ENCODE measurements at regions not wholly inside any gene's neighbourhood (a gene's known extent, or its start where the extent isn't known, plus 50 kb on each side); places are given as distances from the start of the nearest gene placed in this dataset.

- TF ChIP-seq CTCF (IDR thresholded peaks at IDR 0.05; ENCODE audit: extremely low read depth, insufficient read depth, missing control alignments): no peak
- no peak for DNase-seq (ENCODE audit: low spot score)
- in situ Hi-C loops (cut with MboI; ENCODE audit: low pct_unique_long_range_greater_than_20kb, low sequenced_read_pairs, unreplicated experiment): no loop called here
These were observed 224.0 kb upstream of the B3GAT1 start for GRCh38 chr11:134636071-134636470.

GRCh38 chr11:134634897-134635831 lies 223.1 kb upstream of the B3GAT1 start:
- TF ChIP-seq CTCF (IDR thresholded peaks at IDR 0.05; ENCODE audit: extremely low read depth, insufficient read depth, missing control alignments): no peak
- DNase-seq (ENCODE audit: low spot score): no peak
- in situ Hi-C loops (cut with MboI; ENCODE audit: low pct_unique_long_range_greater_than_20kb, low sequenced_read_pairs, unreplicated experiment): no loop called here

DNA sequence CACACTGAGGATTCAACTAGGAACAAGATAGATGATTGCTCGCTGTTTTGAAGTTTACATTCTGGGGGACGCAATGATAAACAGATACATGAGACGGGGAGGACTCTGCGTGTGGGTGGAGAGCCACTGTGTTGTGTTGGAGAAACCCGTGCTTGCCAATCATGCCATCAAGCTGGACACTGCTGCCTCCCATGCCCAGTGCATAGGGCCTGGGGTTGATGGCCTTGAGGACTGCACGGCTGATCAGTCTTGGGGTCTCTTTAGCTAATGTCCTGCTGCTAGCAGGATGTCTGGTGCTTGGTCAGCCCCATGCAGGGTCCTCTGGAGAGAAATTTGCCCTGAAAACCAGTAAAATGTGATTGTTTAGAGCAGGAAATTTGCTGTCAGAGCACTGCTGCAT lies 221.2 kb upstream of the B3GAT1 start:
- no peak for DNase-seq (ENCODE audit: low spot score)
- no peak for TF ChIP-seq CTCF (IDR thresholded peaks at IDR 0.05; ENCODE audit: extremely low read depth, insufficient read depth, missing control alignments)
- in situ Hi-C loops (cut with MboI; ENCODE audit: low pct_unique_long_range_greater_than_20kb, low sequenced_read_pairs, unreplicated experiment): no loop called here

GRCh38 chr11:134632347-134633119 lies 220.5 kb upstream of the B3GAT1 start:
- in situ Hi-C loops (cut with MboI; ENCODE audit: low pct_unique_long_range_greater_than_20kb, low sequenced_read_pairs, unreplicated experiment): no loop called here
- TF ChIP-seq CTCF (IDR thresholded peaks at IDR 0.05; ENCODE audit: extremely low read depth, insufficient read depth, missing control alignments): no peak
- no peak for DNase-seq (ENCODE audit: low spot score)

GRCh38 chr11:134630861-134631260 lies 218.8 kb upstream of the B3GAT1 start:
- in situ Hi-C loops (cut with MboI; ENCODE audit: low pct_unique_long_range_greater_than_20kb, low sequenced_read_pairs, unreplicated experiment): no loop called here
- TF ChIP-seq CTCF (IDR thresholded peaks at IDR 0.05; ENCODE audit: extremely low read depth, insufficient read depth, missing control alignments): no peak
- DNase-seq (ENCODE audit: low spot score): no peak

DNA sequence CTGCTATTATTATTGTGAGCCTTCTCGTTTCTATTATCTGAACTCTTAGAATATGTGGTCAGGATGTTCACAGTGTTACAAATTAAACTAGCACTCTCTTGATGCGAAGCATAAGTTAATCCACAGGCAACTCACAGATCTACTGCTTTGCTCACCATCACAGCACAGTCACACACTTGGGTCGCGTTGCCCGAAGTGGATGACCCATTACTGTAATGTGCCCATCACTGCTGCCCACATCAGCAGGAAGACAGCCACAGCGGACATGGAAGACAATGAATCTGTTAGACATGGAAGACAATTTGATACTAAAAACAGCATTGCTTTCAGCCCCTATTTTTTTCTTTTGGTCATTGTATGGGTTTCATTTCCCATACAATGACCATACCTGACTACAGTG lies 216.4 kb upstream of the B3GAT1 start:
- in situ Hi-C loops (cut with MboI; ENCODE audit: low pct_unique_long_range_greater_than_20kb, low sequenced_read_pairs, unreplicated experiment): no loop called here
- no peak for TF ChIP-seq CTCF (IDR thresholded peaks at IDR 0.05; ENCODE audit: extremely low read depth, insufficient read depth, missing control alignments)
- DNase-seq (ENCODE audit: low spot score): no peak
